Tibial nerve (tissue), 4 donors: ENCODE measurements at regions not wholly inside any gene's neighbourhood (a gene's known extent, or its start where the extent isn't known, plus 50 kb on each side); places are given as distances from the start of the nearest gene placed in this dataset.

Experiments used
- EP300 ChIP-seq, 2 donors: sonication (generic); formaldehyde crosslinking; IDR thresholded peaks; one replicate each; pipeline ENCODE4 v1.6.1; 2017; ENCODE audit warnings: antibody characterized with exemption in 2 of 2, mild to moderate bottlenecking in 1 of 2
- POLR2A ChIP-seq, 2 donors: fragments of 450-650 bp; IDR thresholded peaks; one replicate each; pipeline ENCODE4 v1.6.1; 2017; ENCODE audit warnings: antibody characterized with exemption in 2 of 2, mild to moderate bottlenecking in 2 of 2, moderate library complexity in 2 of 2
- TF ChIP-seq, protein P1 (sequence below), 5 experiments: fragments of 200-600 bp in 3 of 5; fragments of 450-650 bp in 2 of 5; sonication (generic) in 3 of 5; IDR thresholded peaks; one replicate each; pipeline ENCODE4 v1.5.1; 2016 to 2019; ENCODE audit warnings: antibody characterized with exemption in 5 of 5, mild to moderate bottlenecking in 3 of 5, moderate library complexity in 2 of 5

DNA sequence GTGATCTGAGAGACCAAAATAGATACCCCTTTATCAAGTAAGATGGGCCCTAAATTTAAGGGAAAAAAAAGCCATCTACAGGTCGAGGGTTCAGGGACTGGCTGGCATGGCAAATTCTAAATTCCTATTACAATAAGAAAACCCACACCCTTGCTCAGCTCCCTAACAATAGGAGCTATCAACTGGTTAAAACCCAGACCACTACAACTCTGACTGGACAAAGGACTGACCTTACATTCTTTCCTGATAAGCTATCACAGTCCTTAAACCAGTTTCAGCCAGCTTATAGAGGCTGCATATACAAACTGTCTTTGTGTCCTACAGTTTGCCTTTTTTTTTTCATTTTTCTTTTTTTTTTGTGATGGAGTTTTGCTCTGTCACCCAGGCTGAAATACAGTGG lies 803.6 kb downstream of the NR2F1-AS1 start:
- TF ChIP-seq, protein P1, sequence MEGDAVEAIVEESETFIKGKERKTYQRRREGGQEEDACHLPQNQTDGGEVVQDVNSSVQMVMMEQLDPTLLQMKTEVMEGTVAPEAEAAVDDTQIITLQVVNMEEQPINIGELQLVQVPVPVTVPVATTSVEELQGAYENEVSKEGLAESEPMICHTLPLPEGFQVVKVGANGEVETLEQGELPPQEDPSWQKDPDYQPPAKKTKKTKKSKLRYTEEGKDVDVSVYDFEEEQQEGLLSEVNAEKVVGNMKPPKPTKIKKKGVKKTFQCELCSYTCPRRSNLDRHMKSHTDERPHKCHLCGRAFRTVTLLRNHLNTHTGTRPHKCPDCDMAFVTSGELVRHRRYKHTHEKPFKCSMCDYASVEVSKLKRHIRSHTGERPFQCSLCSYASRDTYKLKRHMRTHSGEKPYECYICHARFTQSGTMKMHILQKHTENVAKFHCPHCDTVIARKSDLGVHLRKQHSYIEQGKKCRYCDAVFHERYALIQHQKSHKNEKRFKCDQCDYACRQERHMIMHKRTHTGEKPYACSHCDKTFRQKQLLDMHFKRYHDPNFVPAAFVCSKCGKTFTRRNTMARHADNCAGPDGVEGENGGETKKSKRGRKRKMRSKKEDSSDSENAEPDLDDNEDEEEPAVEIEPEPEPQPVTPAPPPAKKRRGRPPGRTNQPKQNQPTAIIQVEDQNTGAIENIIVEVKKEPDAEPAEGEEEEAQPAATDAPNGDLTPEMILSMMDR (IDR thresholded peaks at IDR 0.05), result no peak
- no peak for TF ChIP-seq POLR2A (IDR thresholded peaks at IDR 0.05)
- TF ChIP-seq EP300 (IDR thresholded peaks at IDR 0.05), result no peak
